NCI-H1417 treated with DMSO at 0.1 percent for 48 hours (cell line): ENCODE measurements at regions not wholly inside any gene's neighbourhood (a gene's known extent, or its start where the extent isn't known, plus 50 kb on each side); places are given as distances from the start of the nearest gene placed in this dataset.

ENCODE experiments used
- DNase-seq: peaks from one replicate; lab custom pipeline; 2025; lab: John Stamatoyannopoulos, UW

DNA sequence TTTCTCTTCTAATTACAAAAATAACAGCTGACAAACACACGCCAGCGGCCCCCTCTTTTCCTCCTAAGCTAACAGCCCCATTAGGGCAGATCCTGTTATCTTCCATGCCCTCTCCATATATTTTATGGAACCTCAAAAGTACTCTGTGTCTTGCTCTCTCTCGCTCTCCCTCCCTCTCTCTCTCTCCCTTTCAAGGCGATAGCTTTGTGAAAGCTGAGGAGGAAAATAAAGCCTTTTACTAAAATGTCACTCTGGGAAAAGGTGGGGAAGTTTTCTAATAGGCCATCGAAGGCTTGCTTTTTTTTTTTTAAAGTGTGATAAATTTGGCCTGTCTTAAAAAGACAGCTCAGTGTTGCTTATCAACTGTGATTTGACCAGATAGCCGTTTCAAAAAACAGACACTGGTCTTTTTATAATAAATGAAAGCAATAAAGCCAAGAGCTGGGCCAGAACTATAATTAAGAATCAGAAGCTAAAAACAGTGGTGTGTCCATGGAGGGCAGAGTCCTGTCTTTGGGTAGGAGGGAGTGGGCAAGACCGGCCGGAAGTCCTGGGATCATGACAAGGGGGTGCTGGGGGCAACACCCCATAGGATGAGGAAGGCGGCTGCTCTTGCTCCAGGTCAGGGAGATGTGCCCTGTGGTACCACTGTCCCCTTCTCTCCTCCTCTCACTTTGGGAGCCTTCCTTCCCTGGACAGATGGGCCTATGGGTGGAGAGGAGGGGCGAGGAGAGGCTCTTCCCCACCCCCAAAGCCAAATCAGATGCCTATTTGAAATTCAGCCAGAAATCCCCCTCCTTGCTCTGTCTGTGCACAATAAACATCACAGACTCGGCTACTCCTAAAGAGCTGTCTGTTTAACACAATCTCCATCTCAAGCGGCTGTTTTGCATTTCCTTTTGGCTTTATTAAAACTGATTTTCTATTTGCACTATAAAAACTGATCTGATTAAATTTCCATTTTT, 267.2 kb downstream of the BUD13 start:
- no peak for DNase-seq

DNA sequence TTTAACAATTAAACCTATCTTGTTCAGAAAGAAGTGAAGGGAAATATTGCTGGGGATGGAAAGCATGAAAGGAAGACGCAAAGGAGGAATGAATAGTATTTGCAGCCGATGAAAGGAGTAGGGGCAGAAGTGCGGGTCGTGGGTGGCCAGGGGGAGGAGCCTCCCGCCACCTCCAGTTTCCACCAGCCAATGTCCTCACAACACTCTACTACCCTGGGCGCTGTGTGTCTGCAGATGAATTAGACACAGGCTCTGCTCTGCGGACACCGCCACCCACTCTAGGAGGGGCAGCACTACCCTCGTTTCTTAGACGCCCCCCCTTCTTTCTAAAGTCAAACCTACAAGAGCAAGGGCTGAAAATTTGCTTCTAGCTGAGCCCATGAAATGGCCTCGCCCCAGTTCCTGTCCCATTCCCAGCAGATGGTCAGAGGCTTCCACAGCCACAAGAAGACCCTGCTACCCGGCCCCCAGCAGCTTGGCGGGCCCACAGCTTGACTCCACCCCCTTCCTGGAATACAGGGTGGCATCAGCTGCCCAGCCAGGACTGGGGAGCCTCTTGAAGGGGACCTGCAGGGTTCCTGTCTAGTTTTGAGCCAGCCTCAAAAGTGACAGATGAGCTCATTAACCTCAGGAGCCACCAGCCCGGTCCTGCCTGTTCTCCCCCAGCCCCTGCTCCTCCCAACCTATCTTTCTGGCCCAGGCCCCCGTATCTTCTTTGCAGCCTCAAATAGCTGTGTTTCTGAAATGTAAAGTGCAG, 268.1 kb downstream of the BUD13 start:
- no peak for DNase-seq

DNA sequence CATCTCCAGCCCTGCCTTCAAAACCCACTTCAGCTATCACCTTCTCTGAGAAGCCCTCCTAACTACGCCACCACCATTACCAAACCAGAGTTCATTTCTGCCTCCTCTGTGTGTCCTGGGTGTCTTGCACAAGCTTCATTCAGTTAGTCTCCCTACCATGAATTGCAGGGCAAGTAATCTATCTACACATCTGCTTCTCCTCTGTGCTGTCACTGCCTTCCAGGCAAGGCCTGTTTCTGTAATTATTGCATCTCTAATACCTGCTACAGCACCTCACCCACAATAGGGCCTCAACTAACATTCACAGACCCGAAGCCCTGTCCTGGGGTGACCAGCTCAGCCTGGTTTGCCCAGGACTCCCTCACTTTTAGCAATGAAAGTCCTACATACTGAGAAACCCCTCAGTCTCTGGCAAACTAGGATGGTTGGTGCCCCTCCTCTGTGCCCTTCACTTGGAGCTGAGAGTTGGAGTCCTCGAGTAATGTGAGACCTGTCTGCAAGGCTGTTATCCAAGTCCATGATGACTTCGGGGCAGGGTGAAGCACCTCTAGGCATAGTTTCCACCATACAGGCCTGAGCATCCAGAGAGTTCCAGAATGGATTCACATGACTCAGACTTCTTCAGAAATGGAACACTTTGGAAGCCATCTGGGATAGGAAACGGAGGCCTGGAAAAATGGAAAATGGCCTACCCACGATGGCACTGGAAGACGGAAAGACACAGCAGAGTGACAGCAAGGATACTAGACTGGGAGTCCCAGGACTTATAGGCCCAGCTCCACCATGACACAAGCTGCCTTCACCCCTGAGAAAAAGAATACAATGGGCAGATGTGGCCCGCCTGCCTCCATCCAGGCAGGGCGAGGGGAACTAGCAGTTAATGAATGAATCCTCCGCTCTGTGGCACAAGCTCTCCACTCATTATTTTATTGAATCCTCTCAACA, 269.3 kb downstream of the BUD13 start:
- DNase-seq, result no peak

DNA sequence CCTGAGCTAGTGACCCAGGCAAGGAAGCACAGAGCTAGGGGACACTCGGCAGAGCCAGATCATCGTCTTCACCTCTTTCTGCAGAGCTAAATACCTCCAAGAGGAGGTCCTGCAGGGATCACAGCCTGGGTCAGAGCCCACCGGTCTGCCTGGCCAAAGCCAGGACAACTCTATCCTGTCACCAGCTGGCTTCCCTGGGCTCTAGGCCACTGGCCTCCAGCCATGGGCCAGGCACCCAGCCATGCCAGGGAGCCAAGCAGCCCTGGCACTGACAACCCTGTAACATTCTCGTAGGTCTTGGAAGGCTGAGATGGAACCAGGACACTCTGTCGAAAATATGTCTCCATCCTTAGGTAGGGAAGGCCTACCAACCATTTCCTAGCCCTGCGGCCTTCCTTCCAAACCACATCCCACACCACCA, 270.1 kb downstream of the BUD13 start:
- DNase-seq, result no peak

DNA sequence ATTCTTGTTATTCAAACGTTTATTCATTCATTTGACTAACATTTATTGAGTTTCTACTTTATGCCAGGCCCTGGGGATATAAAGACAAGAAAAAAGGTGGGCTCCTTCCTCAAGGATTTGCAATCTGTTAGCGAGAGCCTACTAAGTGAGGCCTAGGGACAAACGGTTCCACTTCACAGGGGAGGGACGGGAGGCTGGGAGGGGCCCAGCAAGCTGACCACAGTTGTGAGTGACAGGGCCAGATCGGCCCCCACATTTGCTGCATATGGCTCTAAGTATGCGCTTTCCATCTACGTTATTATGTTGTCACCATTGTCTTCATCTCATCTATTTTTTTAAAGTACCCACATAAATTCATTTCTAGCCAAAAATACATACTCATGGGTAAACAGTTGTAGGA, 271.1 kb downstream of the BUD13 start:
- DNase-seq, result no peak

DNA sequence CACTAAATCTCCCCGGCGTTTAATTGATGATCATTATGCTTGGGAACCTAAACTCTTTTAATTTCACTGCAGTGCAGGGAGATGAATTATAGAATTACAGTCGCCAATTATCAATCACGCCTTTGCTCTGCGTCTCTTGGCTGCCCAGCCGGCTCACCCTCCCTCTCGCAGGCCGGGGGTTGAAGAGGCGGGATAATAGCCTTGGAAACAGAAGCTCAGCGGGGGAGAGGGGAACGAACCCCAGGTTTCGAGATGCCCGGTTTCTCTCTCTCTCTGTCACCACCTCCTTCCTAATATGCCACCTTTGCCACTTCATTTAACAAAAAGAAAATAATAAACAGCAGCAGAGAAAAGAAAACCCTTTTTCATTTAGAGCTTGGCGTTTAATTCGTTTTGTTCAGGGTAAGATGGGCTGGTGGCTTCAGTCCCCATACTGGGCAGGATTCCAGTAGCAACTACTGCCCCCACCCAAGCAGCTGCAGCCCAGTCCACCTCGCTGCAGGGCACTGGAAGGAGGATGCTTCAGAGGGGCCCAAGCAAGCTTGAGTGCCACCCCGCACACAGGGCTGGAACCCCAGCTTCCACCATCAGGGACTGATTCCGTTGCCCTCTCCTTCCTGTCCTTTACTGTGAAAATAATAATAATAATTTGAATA, 271.7 kb downstream of the BUD13 start:
- DNase-seq, result peak; percentile 41

DNA sequence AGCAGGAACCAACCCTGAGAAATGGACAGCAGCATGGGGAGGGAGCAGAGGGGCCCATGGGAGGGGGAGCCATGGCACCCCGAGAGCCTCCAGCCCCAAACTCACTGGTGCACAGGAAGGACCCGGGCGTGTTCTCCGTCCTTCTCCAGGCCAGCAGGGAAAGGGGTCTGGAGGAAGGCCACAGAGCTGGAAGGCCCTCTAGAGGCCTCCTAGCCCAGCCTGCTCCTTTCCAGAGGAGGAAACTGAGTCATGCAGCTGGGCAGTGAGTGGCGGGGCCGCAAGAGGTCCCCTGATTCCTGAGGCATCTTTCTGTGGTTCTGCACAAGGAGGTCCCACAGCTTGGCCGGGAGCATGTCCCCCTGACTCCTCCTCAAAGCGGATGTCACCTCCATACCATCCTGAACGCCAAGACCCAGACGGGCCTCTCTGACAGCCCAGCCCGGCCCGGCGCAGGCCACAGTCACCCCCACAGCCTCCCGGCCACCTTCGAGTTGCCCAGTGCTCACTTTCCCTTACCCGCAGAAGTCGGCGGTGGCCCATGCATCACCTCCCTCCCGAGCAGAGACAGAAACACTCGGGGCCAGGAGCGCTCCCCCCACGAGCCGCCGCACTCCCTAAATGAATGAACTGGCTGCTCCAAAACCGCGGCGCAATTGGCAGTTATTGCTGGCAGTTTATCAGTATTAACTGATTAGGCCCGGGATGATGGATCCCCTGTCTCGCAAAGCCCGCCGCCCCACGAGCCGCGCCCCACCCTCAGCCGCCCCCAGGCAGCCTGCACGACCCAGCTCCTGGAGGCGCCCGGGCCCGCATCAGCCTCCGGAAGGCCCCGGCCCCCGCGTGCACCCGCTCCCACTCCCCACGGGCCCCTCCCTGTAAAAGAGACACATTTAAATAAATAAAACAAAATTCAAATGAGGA, 272.5 kb downstream of the BUD13 start:
- DNase-seq, result no peak

DNA sequence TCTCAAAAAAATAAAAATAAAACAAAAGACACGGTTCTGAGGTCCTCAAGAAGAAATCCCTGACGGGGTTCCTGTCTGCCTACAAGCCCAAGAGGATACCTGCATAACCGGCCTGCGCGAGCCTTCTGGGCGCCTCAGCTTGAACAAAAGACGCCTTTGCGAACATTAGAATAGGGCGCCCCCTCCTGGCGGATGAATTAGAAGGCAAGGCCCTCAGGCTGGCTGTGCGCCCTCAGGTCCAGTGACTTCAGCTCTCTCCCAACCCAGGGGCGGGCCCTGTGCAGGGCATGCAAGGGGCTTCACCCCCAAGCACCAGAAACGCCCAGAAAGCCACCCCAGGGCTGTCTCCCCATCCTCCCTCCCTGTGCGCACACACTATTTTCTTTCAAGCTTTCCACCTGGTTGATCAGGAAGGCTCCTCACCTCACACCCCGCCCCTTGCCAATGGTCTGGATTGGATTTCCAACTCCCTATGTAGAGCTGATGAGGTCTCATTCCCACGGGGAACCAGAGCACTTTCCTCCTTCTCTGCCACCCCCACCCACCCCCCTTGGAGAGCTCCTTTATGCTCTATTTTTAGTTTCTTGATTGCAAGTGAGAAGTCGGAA, 273.3 kb downstream of the BUD13 start:
- no peak for DNase-seq

DNA sequence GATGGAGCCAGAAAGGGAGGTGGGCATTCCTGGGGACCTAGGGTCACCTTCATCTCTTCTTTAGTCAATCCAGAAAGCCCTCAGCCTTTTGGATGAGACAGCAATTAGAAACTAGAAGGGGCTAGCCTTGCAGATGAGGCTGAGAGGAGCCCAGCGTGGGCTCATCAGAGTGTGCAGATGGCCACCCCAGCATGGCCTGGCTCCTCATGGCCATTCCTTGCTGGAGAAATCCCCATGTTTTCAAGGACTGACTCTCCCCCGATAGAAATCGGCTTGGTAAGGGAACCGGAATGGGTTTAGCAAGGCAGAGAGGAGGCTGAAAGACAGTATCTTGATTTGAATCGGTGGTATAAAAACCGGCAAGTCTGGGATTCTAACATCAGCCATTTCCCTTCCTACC, 274.6 kb downstream of the BUD13 start:
- no peak for DNase-seq

DNA sequence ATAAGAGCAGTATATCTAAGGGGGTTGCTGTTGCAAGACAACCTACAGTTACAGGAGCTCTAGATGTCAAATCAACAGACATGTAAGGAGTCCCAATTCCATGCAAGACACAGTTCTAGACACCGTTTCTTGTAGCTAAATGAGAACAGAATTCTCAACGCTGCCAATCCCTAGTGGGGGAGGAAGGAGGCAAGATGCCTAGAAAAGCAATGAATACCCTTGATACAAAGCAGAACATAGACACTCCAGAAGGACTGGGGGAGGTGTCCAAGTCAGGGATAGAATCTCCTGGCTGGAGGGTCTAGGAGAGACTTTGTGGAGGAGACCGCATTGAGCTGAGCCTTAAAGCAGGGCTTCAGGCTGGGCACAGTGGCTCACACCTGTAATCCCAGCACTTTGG, 280.2 kb downstream of the BUD13 start:
- DNase-seq, result no peak

DNA sequence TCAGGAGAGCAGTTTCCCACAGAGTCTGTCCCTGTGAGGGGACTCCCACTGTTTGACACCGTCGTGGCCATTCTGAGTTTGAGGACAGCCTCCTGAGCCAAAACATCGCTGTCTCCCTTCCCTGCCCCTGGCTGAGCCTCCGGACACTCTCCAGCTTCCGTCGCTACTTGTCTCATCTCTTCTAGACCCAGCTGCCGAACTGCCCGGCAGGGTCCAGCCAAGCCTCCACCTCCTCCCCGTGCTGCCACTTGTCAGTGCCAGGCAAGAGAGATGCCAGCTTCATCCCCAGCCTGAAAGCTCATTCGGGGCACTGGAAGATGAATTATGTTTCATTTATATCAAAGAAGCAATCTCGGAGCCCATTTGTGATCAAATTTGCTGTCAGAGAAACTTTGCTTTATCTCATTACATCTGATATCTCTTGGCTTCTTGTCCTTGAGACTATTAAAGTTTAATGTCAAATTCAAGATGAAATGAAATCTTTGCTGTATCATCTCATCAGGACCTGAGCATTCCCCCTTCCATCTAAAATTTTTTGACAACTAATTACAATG, 283.9 kb downstream of the BUD13 start:
- DNase-seq, result no peak

DNA sequence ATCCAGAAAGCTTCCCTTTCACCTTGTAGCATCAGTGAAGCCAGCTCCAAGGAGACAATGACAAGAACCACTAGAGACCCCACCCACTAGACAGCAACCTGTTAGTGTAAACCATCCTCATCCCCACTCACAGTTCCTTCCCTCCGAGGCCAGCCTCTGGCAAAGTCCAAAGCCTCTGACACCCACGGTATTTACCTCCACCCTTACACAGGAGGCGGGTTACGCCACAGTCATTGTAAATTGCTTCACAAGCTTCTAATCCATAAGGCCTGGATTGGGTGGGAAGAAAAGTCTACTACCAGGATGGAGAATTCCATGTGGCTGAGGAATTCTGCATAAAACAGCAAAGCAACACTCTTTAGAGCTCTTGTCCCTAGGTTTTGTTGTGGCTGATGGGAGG, 287.4 kb downstream of the BUD13 start:
- no peak for DNase-seq

DNA sequence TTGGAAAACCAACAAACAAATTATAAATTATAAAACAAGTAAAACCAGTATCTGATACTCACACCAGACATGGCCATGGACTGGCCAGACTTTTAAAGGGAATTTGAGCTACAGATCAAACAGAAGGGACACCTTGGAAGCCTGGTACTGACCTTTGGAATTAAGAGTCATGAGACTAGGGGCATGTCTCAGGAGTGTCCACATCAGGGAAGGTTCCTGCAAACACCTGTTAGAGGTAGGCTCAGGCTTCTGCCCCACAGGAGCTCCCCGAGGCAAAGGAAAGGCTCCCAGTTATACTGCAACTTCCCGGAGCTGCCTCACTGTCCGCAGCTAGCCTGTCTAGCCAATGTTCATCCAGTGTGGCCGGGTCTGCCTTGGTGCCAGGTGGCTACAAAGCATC, 290.1 kb downstream of the BUD13 start:
- DNase-seq, result no peak

DNA sequence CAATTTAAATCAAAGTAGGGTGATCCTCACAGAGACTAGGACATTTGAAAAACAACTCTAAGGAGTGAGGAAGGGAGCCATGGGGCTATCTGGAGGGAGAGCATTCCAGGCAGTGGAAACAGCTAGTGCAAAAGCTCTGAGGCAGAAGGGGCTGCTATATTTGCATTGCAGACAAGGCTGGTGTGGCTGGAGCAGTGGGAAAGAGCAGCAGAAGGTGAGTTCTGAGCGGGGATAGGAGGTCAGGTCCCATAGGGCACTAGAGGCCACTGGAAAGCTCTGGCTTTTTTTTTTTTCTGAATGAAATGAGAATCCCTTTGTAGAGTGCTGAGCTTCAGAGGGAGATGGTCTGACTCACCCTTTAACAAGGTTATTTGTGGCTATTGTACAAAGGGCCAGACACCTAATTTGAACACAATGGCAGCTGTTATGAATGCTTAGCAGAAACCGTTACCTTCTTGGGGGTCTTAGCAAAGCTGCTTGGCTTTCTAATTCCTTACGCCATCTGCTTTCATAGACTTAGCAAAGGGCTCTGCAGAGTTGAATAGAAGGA, 291.6 kb downstream of the BUD13 start:
- no peak for DNase-seq

DNA sequence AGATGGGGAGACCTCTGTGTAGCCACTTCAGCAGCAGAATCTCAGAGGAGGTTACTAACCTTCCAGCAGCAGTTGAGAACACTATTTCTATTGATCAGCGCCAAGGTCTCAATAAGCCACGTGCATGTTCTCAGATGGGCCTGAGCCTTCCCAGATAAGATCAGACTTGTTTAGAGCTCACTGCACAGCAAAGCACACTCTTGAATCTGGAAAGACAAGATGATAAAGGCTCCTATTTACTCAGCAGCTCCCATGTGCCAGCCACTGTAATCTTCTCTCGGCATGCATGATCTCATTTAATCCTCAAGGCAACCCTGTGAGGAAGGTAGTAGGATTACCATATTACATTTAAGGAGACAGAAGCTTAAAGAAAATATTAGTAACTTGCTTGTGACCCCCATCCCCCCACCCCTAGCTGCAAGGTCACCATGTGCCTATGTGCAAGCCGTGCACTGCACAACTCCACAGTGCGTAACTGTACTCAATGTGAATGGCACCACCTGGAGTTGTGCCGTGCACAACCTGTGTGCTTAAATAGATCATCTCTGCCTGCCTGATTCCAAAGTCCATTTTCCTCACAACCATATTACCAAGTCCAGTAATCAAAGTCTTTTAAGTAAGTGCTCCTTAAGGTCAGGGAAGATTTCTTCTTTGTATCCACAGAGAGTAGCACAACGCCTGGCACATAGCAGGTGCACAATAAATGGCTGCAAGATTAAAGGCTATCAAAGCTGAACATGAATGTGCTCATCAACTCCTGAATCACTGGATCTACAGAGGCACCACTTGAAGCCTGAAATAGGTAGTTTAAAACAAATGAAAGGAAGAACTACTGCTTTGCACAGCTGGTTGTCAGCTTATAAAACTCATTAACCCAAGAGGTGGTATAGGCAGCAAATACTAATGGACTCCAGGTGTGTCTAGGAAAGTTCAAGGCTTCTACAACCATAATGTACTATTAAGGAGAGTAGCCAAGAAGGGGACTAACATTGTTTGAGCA, 293.8 kb downstream of the BUD13 start:
- DNase-seq, result no peak

DNA sequence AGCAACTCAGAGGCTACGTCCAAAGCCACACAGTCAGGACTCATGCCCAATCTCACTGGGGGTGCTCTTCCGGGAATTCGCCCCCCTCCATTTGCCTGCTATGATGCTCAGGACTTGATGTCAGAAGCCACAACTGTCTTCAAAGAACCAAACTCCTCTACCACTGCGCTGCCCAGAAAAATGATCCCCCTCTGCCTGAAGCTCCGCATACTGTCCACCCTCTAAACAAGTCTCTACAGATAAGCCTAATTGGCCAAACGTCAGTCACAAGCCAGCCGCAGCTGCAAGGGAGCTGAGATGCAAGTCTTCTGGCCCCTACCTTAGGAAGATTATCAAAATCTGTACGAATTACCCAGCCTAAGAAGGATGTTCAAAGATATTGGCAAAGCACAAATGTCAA, 294.6 kb downstream of the BUD13 start:
- DNase-seq, result no peak

DNA sequence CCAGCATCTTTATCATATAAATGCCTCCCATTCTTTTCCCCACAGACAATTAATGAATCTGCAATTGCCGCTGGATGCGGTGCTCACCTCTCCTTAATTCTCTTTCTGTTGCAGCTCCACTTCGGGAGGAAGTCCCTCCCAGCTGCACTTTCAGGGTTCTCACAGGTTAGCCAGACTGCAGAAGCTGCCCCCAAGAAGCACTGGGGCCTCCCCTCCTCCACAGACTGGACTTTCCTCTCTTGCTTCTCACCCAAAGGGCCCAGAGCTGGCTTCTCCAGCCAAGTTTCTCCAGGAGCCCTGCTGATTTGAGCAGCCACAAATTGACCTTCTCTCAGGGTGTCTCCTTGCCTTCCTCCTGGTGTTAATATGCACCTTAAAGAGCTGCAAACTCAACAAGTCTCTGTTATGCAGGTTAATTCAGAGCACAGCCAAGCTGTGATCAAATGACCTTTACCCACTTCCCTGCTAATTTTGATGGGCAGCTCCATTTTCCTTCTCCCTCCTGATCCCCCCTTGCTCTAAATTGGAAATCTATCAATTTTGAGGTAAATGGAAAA, 298.9 kb downstream of the BUD13 start:
- DNase-seq, result no peak
